GOT3 (cell line): ENCODE measurements at regions not wholly inside any gene's neighbourhood (a gene's known extent, or its start where the extent isn't known, plus 50 kb on each side); places are given as distances from the start of the nearest gene placed in this dataset.

Experiments used
- DNase-seq: peaks from one replicate; lab custom pipeline; 2025; ENCODE audit warnings: mixed read lengths; lab: John Stamatoyannopoulos, UW

GRCh38 chr7:22586786-22587140 is 86.8 kb upstream of the STEAP1B start:
- DNase-seq = no peak

DNA sequence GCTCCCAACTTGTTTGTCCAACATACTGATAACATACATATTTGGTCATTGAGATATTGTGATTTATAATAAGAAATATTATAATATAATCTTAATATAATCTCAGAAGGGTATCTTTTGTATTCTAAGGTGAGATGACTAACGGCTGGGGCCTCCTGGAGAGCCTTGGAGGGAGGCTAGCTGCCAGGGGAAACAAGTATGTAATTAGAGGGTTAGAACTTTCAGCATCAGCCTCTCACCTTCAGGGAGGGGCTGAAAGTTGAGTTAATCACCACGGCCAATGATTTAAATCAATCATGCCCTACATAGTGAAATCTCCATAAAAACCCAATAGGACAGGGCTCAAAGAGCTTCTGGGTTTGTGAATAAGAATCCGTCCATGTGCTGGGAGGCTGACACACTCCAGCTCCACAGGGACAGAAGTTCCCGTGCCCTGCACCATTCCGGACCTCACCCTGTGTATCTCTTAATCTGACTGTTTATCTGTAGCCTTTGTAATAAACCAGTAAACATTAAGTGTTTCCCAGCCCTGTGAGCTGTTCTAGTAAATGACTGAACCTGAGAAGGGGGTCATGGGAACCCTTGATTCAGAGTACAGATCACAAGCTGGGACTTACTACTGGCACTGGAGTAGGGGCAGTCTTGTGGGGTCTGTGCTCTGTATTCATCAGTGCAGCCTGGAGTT is 86.3 kb upstream of the STEAP1B start:
- DNase-seq = no peak

- no peak for DNase-seq
Measured at GRCh38 chr7:22584179-22584578, 84.2 kb upstream of the STEAP1B start.

GRCh38 chr7:22582863-22583622 is 83.1 kb upstream of the STEAP1B start:
- DNase-seq = no peak

DNA sequence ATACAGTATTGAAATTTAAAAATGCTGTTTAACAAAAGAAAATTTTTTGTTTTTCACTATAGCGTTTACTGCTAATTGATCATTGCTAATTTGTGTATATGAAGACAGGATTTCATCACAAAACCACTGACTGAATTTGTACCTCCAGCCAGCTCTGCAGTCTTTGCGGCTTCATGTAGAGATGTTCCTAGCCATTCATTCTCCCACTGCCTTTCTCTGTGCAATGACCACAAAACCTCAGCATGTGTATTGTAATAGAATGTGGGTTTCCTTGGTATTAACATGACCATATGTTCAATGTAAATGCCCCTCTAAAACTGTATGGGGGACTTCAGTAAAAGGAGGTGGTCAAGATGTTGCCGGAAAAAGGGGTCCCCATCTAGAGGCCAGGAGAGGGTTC is 81.1 kb upstream of the STEAP1B start:
- DNase-seq = no peak

DNA sequence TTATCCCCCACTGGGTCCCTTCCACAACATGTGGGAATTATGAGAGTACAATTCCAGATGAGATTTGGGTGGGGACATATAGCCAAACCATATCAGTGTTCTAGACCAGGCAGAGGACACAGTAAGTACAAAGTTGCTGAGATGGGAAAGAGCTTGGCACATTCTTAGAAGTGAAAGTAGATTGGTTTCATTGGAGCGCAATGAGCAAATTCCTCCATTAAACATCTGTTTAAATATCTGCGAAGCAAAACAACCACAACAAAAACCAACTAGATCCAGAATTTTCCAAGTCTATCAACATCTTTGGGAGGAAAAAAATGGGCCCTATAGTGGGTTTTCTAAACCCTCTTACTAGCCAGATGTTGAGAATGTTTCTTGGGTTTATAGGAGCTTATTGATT is 80.0 kb upstream of the STEAP1B start:
- DNase-seq = no peak

GRCh38 chr7:22578007-22578733 is 78.2 kb upstream of the STEAP1B start:
- no peak for DNase-seq

DNA sequence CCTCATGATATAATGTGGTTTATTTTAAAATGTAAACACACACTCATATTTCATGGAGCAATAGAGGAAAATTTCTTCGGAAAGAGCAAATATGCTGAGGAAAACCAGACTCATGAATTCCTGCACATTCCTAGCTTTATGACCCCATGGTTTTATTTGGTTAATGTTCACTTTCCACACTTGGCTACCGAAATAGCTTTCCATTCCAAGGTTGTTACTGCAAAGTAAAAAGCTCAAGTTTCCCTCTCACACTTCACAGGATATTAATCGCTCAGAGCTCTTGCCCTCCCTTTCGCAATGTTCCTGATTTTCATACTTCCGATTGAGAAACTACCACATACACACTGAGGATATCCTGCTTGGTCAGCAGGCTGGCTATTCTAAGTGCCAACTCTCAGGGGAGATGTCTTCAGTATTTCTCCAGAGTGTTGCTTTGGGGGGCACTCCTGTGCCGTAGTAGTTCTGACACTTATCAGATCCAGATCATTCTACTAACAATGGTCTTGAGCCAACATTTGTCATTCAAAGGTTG is 77.5 kb upstream of the STEAP1B start:
- no peak for DNase-seq

GRCh38 chr7:22576612-22577469 is 76.9 kb upstream of the STEAP1B start:
- no peak for DNase-seq

GRCh38 chr7:22574754-22575520 is 74.9 kb upstream of the STEAP1B start:
- no peak for DNase-seq

DNA sequence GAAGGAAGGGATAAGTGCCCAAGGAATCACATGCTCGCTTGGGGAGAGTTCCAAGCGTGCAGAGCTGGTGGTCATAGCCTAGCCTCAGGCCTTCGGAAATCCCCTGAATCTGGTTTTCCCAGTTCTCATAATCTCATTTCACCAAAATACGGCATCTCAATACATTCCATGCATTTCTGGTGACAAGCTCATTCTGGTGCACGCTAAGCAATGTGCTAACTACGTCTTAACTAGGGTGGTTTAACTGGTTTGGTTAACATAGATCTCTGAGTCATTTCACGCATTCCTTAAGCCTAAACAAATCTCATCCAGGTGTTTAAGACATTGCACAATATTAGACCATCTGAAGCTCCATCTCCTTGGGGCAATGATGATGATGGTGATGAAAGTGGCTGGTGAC is 72.9 kb upstream of the STEAP1B start:
- DNase-seq = no peak

GRCh38 chr7:22572292-22572691 is 72.3 kb upstream of the STEAP1B start:
- DNase-seq = no peak

DNA sequence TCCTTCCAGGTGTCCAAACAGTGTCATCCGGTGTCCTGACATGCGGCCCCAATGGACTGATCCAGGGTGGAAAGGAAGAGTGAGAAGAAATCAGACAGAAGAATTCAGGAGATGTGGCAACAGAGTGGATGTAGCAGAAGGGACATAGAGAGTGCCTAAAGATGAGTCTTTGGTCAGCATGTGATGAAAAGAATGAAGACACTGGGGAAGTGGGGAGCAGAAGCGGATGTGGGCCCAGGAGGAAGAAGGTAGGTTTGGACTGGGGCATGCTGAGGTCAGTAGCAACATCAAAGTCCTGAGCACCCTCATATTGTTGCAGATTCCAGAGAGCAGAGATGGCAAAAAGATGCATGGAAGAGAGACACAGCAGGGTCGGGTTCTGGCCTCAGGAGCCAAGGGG is 71.8 kb upstream of the STEAP1B start:
- DNase-seq = no peak

DNA sequence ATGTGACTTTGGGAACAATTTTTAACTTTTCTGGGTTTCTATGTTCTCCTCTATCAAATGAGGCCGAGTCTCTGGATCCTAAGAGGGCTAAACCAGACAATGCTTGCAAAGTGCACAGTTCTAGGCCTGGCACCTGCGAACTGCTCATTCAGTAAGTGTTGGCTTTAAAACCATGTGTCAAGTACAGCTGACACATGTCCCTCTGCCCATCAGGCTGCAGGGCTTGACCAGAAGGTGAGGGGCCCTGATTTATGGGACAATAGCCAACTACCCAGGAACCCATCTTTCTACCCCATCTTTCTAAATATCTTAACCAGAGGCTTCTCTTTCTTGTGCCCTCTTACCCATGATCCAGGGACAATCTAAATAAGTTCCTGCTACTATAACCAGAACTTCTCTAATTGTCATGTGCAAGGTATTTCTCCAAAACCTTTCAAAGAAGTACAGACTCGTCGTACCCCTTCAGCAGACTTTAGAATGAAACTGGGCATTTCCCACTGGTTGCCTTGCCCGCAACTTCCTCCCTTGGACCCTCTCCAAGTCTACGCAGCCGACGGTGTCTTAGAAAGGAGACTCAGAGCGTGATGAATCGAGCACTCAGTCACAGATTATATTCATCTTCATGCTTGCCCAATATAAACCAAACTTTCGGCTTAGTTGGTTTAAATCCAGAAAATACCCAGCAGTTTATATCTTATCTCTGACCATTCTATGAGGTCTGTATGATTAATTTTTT is 69.8 kb upstream of the STEAP1B start:
- DNase-seq = no peak

GRCh38 chr7:22566592-22566991 is 66.6 kb upstream of the STEAP1B start:
- DNase-seq = no peak

DNA sequence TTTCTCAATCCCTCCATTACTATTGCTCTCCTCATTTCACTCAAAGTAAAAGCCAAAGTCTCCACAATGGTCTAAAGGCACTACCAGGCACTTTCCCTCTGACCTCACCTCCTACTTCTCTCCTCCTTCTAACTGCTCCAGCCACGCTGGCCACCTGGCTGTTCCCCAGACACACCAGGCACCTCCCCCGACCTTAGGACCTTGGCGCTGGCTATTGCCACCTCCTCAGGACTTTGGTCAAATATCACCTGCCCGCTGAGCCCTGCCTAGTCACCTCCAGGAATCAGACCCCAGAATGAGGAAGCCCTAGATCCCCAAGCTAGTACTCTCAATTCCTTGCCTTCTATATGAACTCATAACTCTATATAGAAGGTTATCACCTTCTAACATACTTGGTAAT is 66.2 kb upstream of the STEAP1B start:
- DNase-seq = no peak

GRCh38 chr7:22565315-22565811 is 65.4 kb upstream of the STEAP1B start:
- DNase-seq = no peak

DNA sequence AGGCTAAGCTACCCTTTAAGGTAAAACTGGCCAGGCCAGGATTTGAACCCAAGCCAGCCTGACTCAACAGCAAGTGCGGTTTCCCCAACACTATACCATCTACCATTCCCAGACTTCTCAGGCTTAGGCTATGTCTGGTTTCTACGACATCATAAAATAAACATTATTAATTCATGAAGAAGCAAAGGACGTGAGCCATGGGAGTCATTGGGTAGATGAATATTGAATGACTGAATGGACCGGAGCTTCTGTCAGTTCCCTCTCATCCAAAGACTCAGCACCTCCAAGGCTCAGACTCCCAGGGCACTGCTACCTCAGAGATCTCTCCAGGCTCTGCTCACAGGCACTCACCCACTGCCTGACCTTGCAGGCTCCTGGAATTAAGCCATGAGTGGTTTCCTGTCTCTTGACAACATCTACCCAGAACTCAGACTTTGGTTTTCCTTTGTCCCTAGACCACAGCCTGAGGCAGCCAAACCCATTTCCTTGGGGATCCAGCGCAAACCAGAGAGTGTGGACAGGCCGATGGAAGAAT is 64.6 kb upstream of the STEAP1B start:
- no peak for DNase-seq

GRCh38 chr7:22563621-22564241 is 63.7 kb upstream of the STEAP1B start:
- no peak for DNase-seq
